H1 (cell line): ENCODE measurements at regions not wholly inside any gene's neighbourhood (a gene's known extent, or its start where the extent isn't known, plus 50 kb on each side); places are given as distances from the start of the nearest gene placed in this dataset.
A peak's percentile ranks its signal among the peaks of the same experiment; 100 is the strongest.

Experiments used
- CTCF ChIA-PET: fragments of 300-600 bp; sonication (Branson Sonifier 250); formaldehyde crosslinking; loops from one replicate; lab custom pipeline; 2021; ENCODE audit not compliant: partially characterized antibody; lab: Charles Lee
- POLR2A ChIA-PET: fragments of 300-600 bp; sonication (Branson Sonifier 250); formaldehyde crosslinking; loops from one replicate; lab custom pipeline; 2021; ENCODE audit warnings: inconsistent platforms; ENCODE audit not compliant: partially characterized antibody; lab: Charles Lee
- DNase-seq, 2 experiments: peaks; one replicate each; pipeline versions ENCODE4 v3.0.0 to v3.0.0-alpha.2; 2010 to 2022; ENCODE audit warnings: low spot score in 2 of 2, low read depth in 1 of 2, mixed read lengths in 1 of 2
- FAIRE-seq: peaks from 2 replicates; lab custom pipeline; 2011; peaks lifted over from hg19 to GRCh38; lab: Jason Lieb, UNC
- H2AFZ ChIP-seq: 2 replicates; pipeline ENCODE4 v1.8.1; 2012; ENCODE audit warnings: low read length, inconsistent platforms
- H2AK5ac ChIP-seq: 2 replicates; pipeline ENCODE4 v1.6.1; 2013; ENCODE audit warnings: low read depth, low read length
- H2BK120ac ChIP-seq: replicated peaks from 2 replicates; pipeline ENCODE3; 2013; ENCODE audit warnings: low read depth, low read length, inconsistent platforms
- H2BK12ac ChIP-seq: 2 replicates; pipeline ENCODE4 v1.6.1; 2013; ENCODE audit warnings: low read depth, low read length
- H2BK15ac ChIP-seq: 2 replicates; pipeline ENCODE4 v1.6.1; 2013; ENCODE audit warnings: low read length
- H2BK20ac ChIP-seq: 2 replicates; pipeline ENCODE4 v1.6.1; 2013; ENCODE audit warnings: low read length
- H2BK5ac ChIP-seq: 2 replicates; pipeline ENCODE4 v1.6.1; 2013; ENCODE audit warnings: low read depth, low read length
- H3K14ac ChIP-seq: 2 replicates; pipeline ENCODE4 v1.6.1; 2013; ENCODE audit warnings: inconsistent platforms; ENCODE audit not compliant: insufficient read length
- H3K18ac ChIP-seq: 2 replicates; pipeline ENCODE4 v1.6.1; 2013; ENCODE audit warnings: low read length; ENCODE audit errors: extremely low read depth
- H3K23ac ChIP-seq: 2 replicates; pipeline ENCODE4 v1.6.1; 2013; ENCODE audit warnings: inconsistent platforms; ENCODE audit not compliant: insufficient read length
- H3K23me2 ChIP-seq: 2 replicates; pipeline ENCODE4 v1.6.1; 2013; ENCODE audit warnings: low read depth, low read length
- H3K27ac ChIP-seq: 2 replicates; pipeline ENCODE4 v1.6.1; 2011; ENCODE audit warnings: low read depth, low read length, inconsistent platforms
- H3K27me3 ChIP-seq, 4 experiments: replicated peaks in 1 of 4; 1 replicate in 1 of 4; 2 replicates in 3 of 4; pipeline versions ENCODE4 v1.6.1 to v1.8.1; 2011 to 2013; ENCODE audit warnings: low read length in 3 of 4, mild to moderate bottlenecking in 3 of 4, inconsistent platforms in 2 of 4, mixed read lengths in 2 of 4, moderate library complexity in 1 of 4; ENCODE audit not compliant: control insufficient read depth in 3 of 4, insufficient read depth in 3 of 4; ENCODE audit errors: extremely low read depth in 1 of 4
- H3K36me3 ChIP-seq, 4 experiments: 2 replicates each; pipeline versions ENCODE4 v1.6.1 to v1.8.1; 2011 to 2013; ENCODE audit warnings: mild to moderate bottlenecking in 4 of 4, low read length in 3 of 4, moderate library complexity in 2 of 4, control low read depth in 1 of 4, inconsistent platforms in 1 of 4; ENCODE audit not compliant: insufficient read depth in 4 of 4, control insufficient read depth in 2 of 4
- H3K4ac ChIP-seq: replicated peaks from 2 replicates; pipeline ENCODE3; 2013; ENCODE audit warnings: low read length, low read depth, mixed read lengths, inconsistent platforms; ENCODE audit not compliant: insufficient read length
- H3K4me1 ChIP-seq, 4 experiments: replicated peaks in 1 of 4; 1 replicate in 1 of 4; 2 replicates in 3 of 4; pipeline versions ENCODE4 v1.6.1 to v1.8.1; 2011 to 2013; ENCODE audit warnings: low read length in 3 of 4, inconsistent platforms in 2 of 4, mixed read lengths in 1 of 4; ENCODE audit not compliant: insufficient read depth in 4 of 4, control insufficient read depth in 3 of 4
- H3K4me2 ChIP-seq, 2 experiments: 2 replicates each; pipeline versions ENCODE4 v1.6.1 to v1.8.1; 2011 to 2013; ENCODE audit warnings: low read depth in 2 of 2, low read length in 2 of 2, control low read depth in 1 of 2, inconsistent platforms in 1 of 2, mild to moderate bottlenecking in 1 of 2; ENCODE audit not compliant: insufficient read depth in 1 of 2
- H3K4me3 ChIP-seq, 4 experiments: fragments of 200-600, 300-600 bp in 1 of 4; sonication (generic), shearing (Covaris generic), sonication (Bioruptor Twin) in 1 of 4; 2 replicates each; pipeline versions ENCODE4 v1.5.1 to v1.8.1; 2011 to 2016; ENCODE audit warnings: low read length in 4 of 4, low read depth in 3 of 4, control low read depth in 2 of 4, inconsistent platforms in 2 of 4, mild to moderate bottlenecking in 2 of 4, mixed read lengths in 1 of 4, moderate library complexity in 1 of 4; ENCODE audit not compliant: insufficient read depth in 2 of 4; ENCODE audit errors: extremely low read depth in 1 of 4
- H3K56ac ChIP-seq: replicated peaks from 2 replicates; pipeline ENCODE3; 2013; ENCODE audit warnings: low read depth, mild to moderate bottlenecking, mixed read lengths, low read length, inconsistent platforms; ENCODE audit not compliant: insufficient read length
- H3K79me1 ChIP-seq: 2 replicates; pipeline ENCODE4 v1.6.1; 2013; ENCODE audit warnings: low read depth, low read length, control low read depth
- H3K79me2 ChIP-seq, 2 experiments: 2 replicates each; pipeline versions ENCODE4 v1.6.1 to v1.8.1; 2012 to 2013; ENCODE audit warnings: low read length in 2 of 2, mild to moderate bottlenecking in 2 of 2, inconsistent platforms in 1 of 2; ENCODE audit not compliant: insufficient read depth in 2 of 2, control insufficient read depth in 1 of 2
- H3K9ac ChIP-seq, 4 experiments: replicated peaks in 1 of 4; 1 replicate in 1 of 4; 2 replicates in 3 of 4; pipeline versions ENCODE4 v1.6.1 to v1.8.1; 2011 to 2013; ENCODE audit warnings: low read depth in 3 of 4, low read length in 3 of 4, control low read depth in 2 of 4, mild to moderate bottlenecking in 2 of 4, moderate library complexity in 2 of 4, inconsistent platforms in 1 of 4; ENCODE audit errors: extremely low read depth in 1 of 4
- H3K9me3 ChIP-seq, 2 experiments: 2 replicates each; pipeline versions ENCODE4 v1.6.1 to v1.8.1; 2012 to 2013; ENCODE audit warnings: mild to moderate bottlenecking in 2 of 2, moderate library complexity in 2 of 2, control low read depth in 1 of 2, inconsistent platforms in 1 of 2, low read depth in 1 of 2, low read length in 1 of 2, mixed read lengths in 1 of 2; ENCODE audit not compliant: insufficient read depth in 2 of 2
- H4K20me1 ChIP-seq, 2 experiments: replicated peaks in 1 of 2; 2 replicates each; pipeline versions ENCODE3 to v1.8.1; 2011 to 2013; ENCODE audit warnings: inconsistent platforms in 2 of 2, low read length in 2 of 2, mild to moderate bottlenecking in 1 of 2; ENCODE audit not compliant: insufficient read depth in 2 of 2, control insufficient read depth in 1 of 2
- H4K5ac ChIP-seq: 2 replicates; pipeline ENCODE4 v1.6.1; 2013; ENCODE audit warnings: low read length, low read depth, mixed read lengths, inconsistent platforms; ENCODE audit not compliant: insufficient read length
- H4K8ac ChIP-seq: 2 replicates; pipeline ENCODE4 v1.8.0; 2013; ENCODE audit warnings: mild to moderate bottlenecking, moderate library complexity, low read length, inconsistent platforms; ENCODE audit not compliant: insufficient read depth; ENCODE audit errors: extremely low read depth
- H4K91ac ChIP-seq: replicated peaks from 2 replicates; pipeline ENCODE3; 2013; ENCODE audit warnings: low read length, mixed read lengths, inconsistent platforms; ENCODE audit not compliant: insufficient read length
- KDM1A ChIP-seq: fragments of 200-600, 300-600 bp; sonication (generic); IDR thresholded peaks from 2 replicates; pipeline ENCODE4 v1.7.1; 2016; ENCODE audit warnings: mild to moderate bottlenecking, low read length, borderline replicate concordance
- NANOG ChIP-seq: IDR thresholded peaks from 2 replicates; pipeline ENCODE4 v1.6.1; 2011; ENCODE audit warnings: low read length, low read depth, mild to moderate bottlenecking, inconsistent platforms; ENCODE audit not compliant: insufficient read depth, poor library complexity, severe bottlenecking

DNA sequence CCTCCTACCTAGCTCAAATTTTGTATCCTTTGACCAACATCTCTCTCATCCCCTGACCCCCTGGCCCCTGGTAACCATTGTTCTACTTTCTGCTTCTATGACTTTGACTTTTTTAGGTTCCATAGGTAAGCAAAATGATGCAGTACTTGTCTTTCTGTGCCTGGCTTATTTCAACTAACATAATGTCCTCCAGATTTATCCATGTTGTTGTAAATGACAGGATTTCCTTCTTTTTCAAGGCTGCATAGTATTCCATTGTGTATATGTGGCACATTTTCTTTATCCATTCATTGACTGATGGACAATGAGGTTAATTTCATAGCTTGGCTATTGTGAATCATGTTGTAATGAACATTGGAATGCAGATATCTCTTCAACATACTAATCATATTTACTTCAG, 170.1 kb downstream of the DPY19L2 start:
- Histone ChIP-seq H3K9me3 (no peaks in the 10 kb centered on the region; a peak in 1 of 4 replicates), H3K4ac (no peak overlapping the region), H4K5ac (no peak overlapping the region), H3K27ac (no peak overlapping the region), H3K36me3 (no peaks in the 10 kb centered on the region), H3K23ac (no peak overlapping the region), H3K14ac (no peak overlapping the region), H2BK5ac (no peak overlapping the region), H3K23me2 (no peaks in the 10 kb centered on the region), H3K18ac (no peak overlapping the region), H2BK120ac (no peak overlapping the region), H3K56ac (no peak overlapping the region), H3K4me3 (no peak overlapping the region), H3K27me3 (no peaks in the 10 kb centered on the region), H3K9ac (no peak overlapping the region), H2BK15ac (no peak overlapping the region), H4K20me1 (no peaks in the 10 kb centered on the region), H2BK12ac (no peak overlapping the region), H4K91ac (no peak overlapping the region), H3K4me1 (no peaks in the 10 kb centered on the region), H3K79me2 (no peaks in the 10 kb centered on the region), H2AFZ (no peak overlapping the region), H2BK20ac (no peak overlapping the region), H3K4me2 (no peak overlapping the region), H2AK5ac (no peak overlapping the region), H4K8ac (no peak overlapping the region), H3K79me1 (no peaks in the 10 kb centered on the region)
- DNase-seq, result no peak
- ChIA-PET CTCF (interaction anchor here (1.1 kb wide), 1 partner anchor 8 kb away, joined by 3 read pairs; no protein-coding TSS in a partner anchor), POLR2A (no interaction called here)
- FAIRE-seq, result no peak
- TF ChIP-seq KDM1A, result peak; percentile 63; the same call in 1 of the 2 replicates
- TF ChIP-seq NANOG, result no peak
